LNCaP clone FGC (cell line): ENCODE measurements at regions not wholly inside any gene's neighbourhood (a gene's known extent, or its start where the extent isn't known, plus 50 kb on each side); places are given as distances from the start of the nearest gene placed in this dataset.
"Not testable (repeated sequence)": the region's sequence is repeated elsewhere in the genome, so short reads cannot be mapped to it uniquely, and the experiment has no call there.

Source experiments
- DNase-seq: peaks from one replicate; pipeline ENCODE4 v3.0.0-alpha.2; 2011; ENCODE audit warnings: low read depth
- H3K4me3 ChIP-seq: 2 replicates; pipeline ENCODE4 v1.5.1; 2011; ENCODE audit warnings: mild to moderate bottlenecking, low read depth, low read length, control low read depth
- TF ChIP-seq, protein P1 (sequence below): IDR thresholded peaks from 2 replicates; pipeline ENCODE4 v1.5.1; 2012; ENCODE audit warnings: mild to moderate bottlenecking; ENCODE audit not compliant: control insufficient read depth, insufficient read depth; ENCODE audit errors: extremely low read depth

DNA sequence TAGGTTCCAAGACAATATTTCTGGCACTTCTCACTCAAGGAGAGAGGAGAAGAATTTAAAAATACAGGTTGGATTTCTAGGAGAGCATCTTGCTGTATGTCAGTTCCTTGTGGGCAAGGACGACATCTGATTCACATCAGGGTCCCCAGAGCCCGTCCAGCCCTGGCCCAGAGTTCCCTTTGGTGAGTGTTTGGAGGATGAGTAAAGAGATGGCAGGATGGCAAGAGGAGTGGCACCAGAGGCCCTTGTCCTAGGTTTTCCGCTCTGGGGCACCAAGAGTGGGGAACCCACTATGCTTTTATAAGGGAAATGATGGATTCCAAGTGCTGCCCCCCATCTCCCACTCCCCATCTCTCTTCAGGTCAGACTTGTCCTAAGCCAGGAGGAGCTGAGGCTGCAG, 181.8 kb downstream of the TBC1D2B start:
- TF ChIP-seq, protein P1, sequence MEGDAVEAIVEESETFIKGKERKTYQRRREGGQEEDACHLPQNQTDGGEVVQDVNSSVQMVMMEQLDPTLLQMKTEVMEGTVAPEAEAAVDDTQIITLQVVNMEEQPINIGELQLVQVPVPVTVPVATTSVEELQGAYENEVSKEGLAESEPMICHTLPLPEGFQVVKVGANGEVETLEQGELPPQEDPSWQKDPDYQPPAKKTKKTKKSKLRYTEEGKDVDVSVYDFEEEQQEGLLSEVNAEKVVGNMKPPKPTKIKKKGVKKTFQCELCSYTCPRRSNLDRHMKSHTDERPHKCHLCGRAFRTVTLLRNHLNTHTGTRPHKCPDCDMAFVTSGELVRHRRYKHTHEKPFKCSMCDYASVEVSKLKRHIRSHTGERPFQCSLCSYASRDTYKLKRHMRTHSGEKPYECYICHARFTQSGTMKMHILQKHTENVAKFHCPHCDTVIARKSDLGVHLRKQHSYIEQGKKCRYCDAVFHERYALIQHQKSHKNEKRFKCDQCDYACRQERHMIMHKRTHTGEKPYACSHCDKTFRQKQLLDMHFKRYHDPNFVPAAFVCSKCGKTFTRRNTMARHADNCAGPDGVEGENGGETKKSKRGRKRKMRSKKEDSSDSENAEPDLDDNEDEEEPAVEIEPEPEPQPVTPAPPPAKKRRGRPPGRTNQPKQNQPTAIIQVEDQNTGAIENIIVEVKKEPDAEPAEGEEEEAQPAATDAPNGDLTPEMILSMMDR: no peak
- no peak for DNase-seq
- no peak overlapping the region for H3K4me3 ChIP-seq

DNA sequence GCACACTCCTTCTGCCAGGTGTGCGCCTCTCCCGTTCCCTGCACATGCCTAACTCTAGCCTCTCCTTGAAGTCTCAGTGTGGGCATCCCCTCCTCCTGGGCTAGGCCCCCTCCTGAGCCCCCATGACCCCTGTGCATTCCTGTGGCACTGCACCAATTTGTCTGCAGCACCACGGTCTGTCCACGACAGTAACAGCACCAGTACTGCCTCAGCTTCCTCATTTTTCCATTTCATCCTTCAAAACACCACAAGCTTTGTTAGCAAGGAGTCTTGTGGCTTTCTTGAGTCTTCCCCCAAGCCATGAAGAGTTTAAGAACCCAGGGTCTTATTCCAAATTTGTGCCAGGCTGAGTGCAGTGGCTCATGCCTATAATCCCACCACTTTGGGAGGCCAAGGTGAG, 182.4 kb downstream of the TBC1D2B start:
- not testable (repeated sequence) for DNase-seq, H3K4me3 ChIP-seq

DNA sequence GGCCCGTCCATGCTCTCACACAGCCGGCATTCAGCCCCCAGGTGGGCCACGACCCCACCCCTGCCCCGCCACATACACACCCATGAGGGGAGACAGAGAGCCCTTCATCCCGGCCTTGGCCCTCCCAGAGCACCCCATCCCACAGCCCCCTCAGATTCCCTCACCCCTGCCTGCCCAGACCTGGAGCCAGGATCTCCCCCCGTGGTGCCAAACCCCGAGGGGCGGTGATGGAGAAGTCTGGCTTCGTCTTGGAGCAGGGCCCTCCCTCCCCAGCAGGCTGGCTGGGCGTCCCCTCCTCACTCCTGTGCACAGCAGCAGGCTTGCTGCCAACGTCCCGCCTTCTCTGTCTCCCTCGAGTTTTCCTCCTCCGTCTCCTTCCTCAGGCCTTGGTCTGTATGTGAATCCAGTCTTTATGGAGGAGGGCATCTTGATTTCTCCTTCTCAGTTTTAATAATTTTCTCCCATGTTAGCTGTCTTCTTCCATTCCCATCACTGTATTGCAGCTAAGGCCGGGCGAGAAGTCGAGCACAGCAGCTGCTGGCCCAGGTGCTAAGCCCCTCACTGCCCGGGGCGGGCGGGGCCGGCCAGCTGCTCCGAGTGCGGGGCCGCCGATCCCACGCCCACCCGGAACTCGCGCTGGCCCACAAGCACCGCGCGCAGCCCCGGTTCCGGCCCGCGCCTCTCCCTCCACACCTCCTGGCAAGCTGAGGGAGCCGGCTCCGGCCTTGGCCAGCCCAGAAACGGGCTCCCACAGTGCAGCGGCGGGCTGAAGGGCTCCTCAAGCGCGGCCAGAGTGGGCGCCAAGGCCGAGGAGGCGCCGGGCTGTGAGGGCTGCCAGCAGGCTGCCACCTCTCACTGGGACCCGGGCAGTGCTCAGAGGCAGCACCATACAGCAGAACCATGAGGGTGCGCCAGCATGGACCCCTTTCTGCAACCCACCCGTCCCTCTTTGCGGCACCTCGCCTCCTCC, 183.6 kb downstream of the TBC1D2B start:
- not testable (repeated sequence) for DNase-seq, H3K4me3 ChIP-seq

DNA sequence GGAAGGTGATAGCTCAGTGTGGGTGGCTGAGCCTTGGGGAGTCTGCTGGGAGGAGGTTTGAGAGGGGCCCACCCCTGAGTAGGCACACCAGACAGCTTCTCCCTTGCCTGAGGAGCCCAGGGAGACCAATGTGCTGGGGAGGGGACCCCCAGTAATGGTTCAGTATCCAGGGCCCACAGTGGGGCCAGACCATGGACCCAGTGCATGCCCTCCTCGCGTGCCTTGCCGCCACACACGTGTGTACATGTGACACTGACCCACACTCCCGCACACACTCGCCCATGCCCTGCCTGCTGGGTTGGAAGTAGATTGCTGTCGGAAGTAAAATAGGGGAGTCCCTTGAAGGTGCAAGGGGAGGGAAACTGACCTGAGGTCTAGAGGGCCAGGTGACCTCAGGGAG, 184.3 kb downstream of the TBC1D2B start:
- H3K4me3 ChIP-seq, DNase-seq: not testable (repeated sequence)

DNA sequence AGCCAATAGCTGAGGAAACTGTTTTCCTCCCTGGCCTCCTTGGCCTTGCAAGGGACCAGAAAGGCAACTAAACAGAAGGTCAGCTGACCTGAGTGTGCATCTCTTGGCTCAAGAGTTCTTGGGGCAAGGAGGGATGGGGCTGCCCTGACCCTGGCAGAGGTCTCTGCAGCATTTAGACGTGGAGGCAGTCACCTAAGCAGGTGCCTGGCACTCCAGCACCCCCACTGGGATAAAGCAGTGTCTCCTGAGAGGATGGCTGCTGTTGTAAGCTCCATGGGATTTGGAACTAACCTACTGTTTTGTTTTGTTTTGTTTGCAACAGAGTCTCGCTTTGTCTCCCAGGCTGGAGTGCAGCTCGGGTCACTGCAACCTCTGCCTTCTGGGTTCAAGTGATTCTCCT, 185.2 kb downstream of the TBC1D2B start:
- no peak for DNase-seq
- H3K4me3 ChIP-seq: no peak overlapping the region
- TF ChIP-seq, protein P1: no peak

DNA sequence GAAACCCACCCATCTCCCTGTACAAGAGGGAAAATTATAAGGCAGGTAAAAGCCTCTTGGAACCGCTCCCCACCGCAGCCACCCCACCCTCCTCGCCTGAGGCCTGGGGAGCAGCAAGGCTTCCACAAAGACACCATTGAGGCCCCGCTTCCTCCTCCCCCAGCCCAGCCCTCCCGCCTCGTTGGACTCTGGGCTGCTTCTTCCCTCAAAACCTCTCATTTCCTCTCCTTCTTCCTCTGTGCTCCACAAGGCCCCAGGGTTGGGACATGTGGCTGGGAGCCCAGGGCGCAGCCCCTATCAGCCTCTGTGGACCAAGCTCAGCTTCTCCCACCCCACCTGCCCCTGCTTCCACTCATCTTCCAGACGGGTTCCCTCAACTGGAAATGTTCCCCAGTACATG, 185.6 kb downstream of the TBC1D2B start:
- DNase-seq: not testable (repeated sequence)

DNA sequence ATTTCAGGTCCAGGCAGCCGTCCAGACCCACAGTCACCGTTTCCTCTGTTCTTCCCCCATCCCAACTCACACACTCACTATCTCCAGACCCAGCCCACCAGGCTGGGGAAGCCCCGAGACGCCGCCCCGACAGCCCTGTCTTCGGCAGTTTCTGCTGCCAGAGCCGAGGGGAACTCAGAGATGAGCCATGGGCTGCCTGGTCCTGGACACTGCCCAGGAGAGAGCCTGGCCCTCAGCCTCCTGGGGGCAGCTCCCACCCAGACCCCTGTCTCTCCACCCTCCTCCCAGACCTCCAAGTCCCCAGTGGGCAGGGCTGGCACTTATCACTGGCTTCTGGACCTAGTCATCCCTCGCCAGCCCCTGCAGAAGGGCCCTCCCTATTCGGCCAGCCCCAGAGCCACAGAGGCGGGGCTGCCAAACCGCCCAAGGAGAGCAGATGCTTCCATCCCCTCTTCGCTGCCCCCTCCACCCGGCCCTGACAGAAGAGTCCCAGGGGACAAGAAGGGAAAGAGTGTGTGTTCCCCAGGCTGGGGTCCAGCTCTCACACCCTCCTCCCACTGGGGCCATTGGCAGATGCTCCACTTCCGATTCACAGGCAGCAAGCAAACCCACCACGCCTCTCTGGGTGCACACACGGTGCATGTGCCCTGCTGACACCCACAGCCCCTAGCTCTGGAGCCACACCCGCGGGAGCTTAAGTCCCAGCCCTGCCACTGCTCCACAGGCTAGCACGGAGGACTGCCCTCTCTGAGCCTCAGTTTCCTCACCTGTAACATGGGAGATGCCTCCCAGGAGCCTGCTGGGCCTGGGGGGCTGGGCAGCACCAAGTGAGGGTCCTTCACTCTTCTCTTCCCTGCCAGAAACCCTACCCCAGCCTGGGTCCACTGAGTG, 186.4 kb downstream of the TBC1D2B start:
- not testable (repeated sequence) for DNase-seq, H3K4me3 ChIP-seq

More for the DNA sequence above, 185.6 kb downstream of the TBC1D2B start:
- H3K4me3 ChIP-seq: not testable (repeated sequence)

DNA sequence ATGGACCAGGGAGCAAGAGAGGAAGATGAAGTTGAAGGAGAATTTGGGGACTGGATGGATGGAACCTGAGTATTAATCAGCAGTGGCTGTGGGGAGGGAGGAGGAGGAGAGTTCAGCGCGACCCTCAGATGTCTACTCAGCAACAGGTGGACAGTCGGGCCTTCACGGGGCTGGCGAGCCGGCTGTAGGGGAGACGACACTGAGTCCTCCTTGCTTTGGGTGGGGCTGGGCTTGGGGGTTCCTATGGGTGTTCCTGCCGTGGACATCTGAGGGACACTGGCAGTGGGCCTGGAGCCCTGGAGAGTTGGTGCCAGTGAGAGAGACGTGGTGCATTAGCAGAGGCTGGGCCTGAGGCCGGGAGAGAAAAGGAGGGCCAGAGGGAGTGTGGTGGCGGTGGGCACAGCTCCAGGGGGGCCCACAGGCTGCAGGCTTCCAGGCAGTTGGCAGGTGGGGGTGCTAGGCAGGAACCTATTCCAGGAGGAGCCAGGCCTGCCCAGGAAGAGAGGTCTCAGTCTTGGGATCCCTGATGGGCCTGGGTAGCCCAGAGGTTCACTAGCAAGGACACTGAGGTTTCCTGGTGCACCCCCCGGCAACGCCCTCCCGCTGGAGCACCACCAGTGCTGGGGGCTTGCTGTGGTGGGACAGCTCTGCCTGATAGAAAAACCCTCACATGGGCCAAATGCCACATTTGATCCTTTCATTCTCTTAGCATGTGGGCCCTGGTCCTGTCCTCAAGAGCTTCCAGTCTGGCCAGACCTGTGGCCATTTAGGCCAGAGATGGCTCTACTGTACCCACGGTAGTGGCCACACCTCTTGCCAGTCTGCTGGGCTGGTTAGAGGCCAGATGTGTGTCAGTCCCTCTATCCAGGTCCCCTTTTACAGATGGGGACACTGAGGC, 187.4 kb downstream of the TBC1D2B start:
- not testable (repeated sequence) for H3K4me3 ChIP-seq, DNase-seq

DNA sequence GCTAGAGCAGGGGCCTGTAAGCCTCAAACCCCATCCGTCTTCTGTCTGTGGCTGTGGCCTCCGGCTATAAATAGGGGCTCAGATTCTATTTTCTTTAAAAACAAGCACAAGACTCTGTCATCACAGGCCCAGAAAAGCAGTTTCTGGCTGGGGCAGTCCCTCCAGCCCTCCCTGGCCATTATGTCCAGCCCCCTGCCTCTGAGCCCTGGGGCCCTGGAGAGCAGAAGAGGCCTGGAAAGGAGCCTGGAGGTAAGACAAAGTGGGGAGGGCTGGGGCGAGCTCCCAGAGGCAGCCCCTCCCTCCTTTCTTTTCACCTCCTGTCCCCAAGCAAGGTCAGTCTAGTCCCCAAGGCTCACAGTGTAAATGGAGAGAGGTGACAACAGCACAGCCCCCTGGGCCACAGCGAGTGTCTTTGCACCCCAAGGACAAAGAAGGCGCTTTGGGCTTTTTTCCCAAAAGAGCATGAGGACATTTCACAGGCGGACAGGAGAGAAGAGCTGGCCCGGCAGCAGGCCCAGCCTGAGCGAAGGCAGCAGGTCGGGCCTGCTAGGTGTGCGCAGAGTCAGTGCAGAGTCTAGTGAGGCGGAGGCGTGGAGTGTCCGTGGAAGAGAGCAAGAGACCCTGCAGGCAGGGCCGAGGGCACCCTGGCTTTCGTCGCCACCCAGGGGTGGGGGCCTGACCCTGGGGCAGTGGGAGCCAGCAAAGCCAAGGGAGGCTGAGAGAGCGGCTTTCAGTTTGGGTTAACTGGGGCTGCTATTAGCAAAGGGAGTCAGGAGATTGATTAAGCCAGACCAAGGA, 188.3 kb downstream of the TBC1D2B start:
- H3K4me3 ChIP-seq: no peak overlapping the region
- TF ChIP-seq, protein P1: no peak
- DNase-seq: no peak

DNA sequence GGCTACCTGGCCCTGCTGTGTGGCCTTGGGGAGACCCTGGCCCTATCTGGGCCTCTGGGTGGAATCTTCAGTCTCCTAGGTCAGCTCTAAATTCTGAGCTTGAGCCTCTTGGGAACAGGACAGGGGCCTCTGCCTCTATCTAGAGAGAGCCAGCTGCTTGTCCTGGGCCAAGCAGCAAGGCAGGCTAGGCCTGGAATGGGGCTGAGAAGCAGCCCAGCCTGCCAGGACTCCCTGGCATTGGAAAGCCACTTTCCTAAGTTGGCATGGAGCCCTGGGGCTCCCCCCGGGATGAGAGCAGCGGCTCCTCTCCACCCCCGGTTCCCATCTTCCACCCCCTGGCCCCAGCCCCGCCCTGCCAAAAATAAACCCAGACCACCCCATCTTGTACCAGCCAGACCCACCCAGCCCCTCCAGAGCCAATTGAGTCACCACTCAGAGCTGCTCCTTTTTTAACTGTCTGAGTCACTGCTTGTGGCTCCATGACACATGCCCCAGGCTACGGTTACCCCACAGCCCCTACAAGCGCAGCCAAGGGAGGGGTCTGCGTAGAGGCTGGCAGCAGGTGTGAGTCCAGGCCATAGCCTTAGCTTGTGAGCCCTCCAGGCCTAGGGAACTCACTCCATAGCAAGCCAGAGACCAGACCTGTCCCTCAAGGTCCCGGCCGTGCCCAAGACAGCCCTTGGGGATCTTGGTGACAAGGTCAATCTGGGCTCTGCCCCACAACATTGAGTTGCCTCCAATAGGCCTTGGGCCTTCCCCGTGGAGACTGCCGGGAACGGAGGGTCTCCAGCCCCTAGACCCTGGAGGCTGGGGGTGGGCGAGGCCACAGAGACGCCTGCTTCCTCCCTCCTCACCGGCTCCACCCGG, 189.7 kb downstream of the TBC1D2B start:
- DNase-seq, H3K4me3 ChIP-seq: not testable (repeated sequence)
